GM12872 (cell line): ENCODE measurements at regions not wholly inside any gene's neighbourhood (a gene's known extent, or its start where the extent isn't known, plus 50 kb on each side); places are given as distances from the start of the nearest gene placed in this dataset.

Experiments
- CTCF ChIP-seq: IDR thresholded peaks from 3 replicates; pipeline ENCODE4 v1.5.1; 2011; ENCODE audit warnings: low read depth, mild to moderate bottlenecking, low read length, moderate library complexity; ENCODE audit not compliant: insufficient read depth

GRCh38 chr15:47206358-47206978, 510.8 kb upstream of the SEMA6D start:
- TF ChIP-seq CTCF = no peak

- no peak for TF ChIP-seq CTCF
These were observed 507.7 kb upstream of the SEMA6D start for GRCh38 chr15:47209591-47209990.

- TF ChIP-seq CTCF = no peak
These were observed 504.9 kb upstream of the SEMA6D start for GRCh38 chr15:47212222-47213010.

GRCh38 chr15:47213883-47214282, 503.4 kb upstream of the SEMA6D start:
- TF ChIP-seq CTCF = no peak

- no peak for TF ChIP-seq CTCF
These were observed 499.0 kb upstream of the SEMA6D start for GRCh38 chr15:47218295-47218694.

- TF ChIP-seq CTCF = no peak
These were observed 472.9 kb upstream of the SEMA6D start for GRCh38 chr15:47244361-47244760.

- no peak for TF ChIP-seq CTCF
These were observed 471.0 kb upstream of the SEMA6D start for GRCh38 chr15:47246317-47246716.
